ENCODE measurements at regions not wholly inside any gene's neighbourhood (a gene's known extent, or its start where the extent isn't known, plus 50 kb on each side); places are given as distances from the start of the nearest gene placed in this dataset.
A peak's percentile ranks its signal among the peaks of the same experiment; 100 is the strongest.

GRCh38 chr7:46660402-46660980 is 739.4 kb upstream of the IGFBP3 start:
- no peak overlapping the region for H3K27ac ChIP-seq
- 87 to 90% methylated on average over 2 of the region's 2 CpGs for WGBS, 2 donors
- H3K4me1 ChIP-seq = no peaks in the 10 kb centered on the region
- TF ChIP-seq CTCF (IDR thresholded peaks at IDR 0.05) = no peak
- intact Hi-C loops (cut with DNase I) = no loop called here
- peak in 1 of 4 donors; percentile 17 for ATAC-seq
- no peaks in the 10 kb centered on the region for H3K9me3 ChIP-seq
- no peak overlapping the region for H3K4me3 ChIP-seq
- H3K36me3 ChIP-seq = no peaks in the 10 kb centered on the region
- no peak for FAIRE-seq
- DNase-seq = no peak
- no peaks in the 10 kb centered on the region for H3K27me3 ChIP-seq

GRCh38 chr7:46658281-46658680 is 737.2 kb upstream of the IGFBP3 start:
- Histone ChIP-seq H3K4me1 (no peaks in the 10 kb centered on the region), H3K27ac (no peak overlapping the region), H3K27me3 (no peaks in the 10 kb centered on the region), H3K4me3 (no peak overlapping the region), H3K9me3 (no peaks in the 10 kb centered on the region), H3K36me3 (no peaks in the 10 kb centered on the region)
- FAIRE-seq = no peak
- intact Hi-C loops (cut with DNase I) = no loop called here
- DNase-seq = no peak
- 81 to 93% methylated on average over 1 of the region's 1 CpG for WGBS, 2 donors
- no peak for TF ChIP-seq CTCF (IDR thresholded peaks at IDR 0.05)
- ATAC-seq = no peak

- no peak for FAIRE-seq
- Histone ChIP-seq H3K36me3 (no peaks in the 10 kb centered on the region), H3K9me3 (no peaks in the 10 kb centered on the region), H3K27me3 (no peaks in the 10 kb centered on the region), H3K4me3 (no peak overlapping the region), H3K4me1 (peaks cover 0 to 11% (median 4%) of the 10 kb centered on the region in 3 donors), H3K27ac (no peak overlapping the region)
- intact Hi-C loops (cut with DNase I) = no loop called here
- DNase-seq = no peak
- WGBS, 2 donors = 63 to 85% methylated on average over 1 of the region's 1 CpG
- no peak for ATAC-seq
- no peak for TF ChIP-seq CTCF (IDR thresholded peaks at IDR 0.05)
Measured at GRCh38 chr7:46654546-46655443, 733.7 kb upstream of the IGFBP3 start.

- FAIRE-seq (no peak), ATAC-seq (no peak), DNase-seq (no peak)
- Histone ChIP-seq H3K9me3 (no peaks in the 10 kb centered on the region), H3K27me3 (no peaks in the 10 kb centered on the region), H3K36me3 (no peaks in the 10 kb centered on the region), H3K27ac (no peak overlapping the region), H3K4me1 (peaks cover 0 to 11% (median 4%) of the 10 kb centered on the region in 3 donors), H3K4me3 (no peak overlapping the region)
- intact Hi-C loops (cut with DNase I) = no loop called here
- 80 to 97% methylated on average over 2 of the region's 2 CpGs for WGBS, 2 donors
- TF ChIP-seq CTCF (IDR thresholded peaks at IDR 0.05) = no peak
Measured at GRCh38 chr7:46653848-46654247, 732.8 kb upstream of the IGFBP3 start.

- H3K36me3 ChIP-seq = no peaks in the 10 kb centered on the region
- peaks cover 0 to 11% (median 4%) of the 10 kb centered on the region in 3 donors for H3K4me1 ChIP-seq
- intact Hi-C loops (cut with DNase I) = no loop called here
- no peaks in the 10 kb centered on the region for H3K27me3 ChIP-seq
- WGBS, 2 donors = 81 to 87% methylated on average over 4 of the region's 4 CpGs
- peak overlapping the region in 1 of 4 donors; percentile 26 for H3K27ac ChIP-seq
- TF ChIP-seq CTCF (IDR thresholded peaks at IDR 0.05) = no peak
- FAIRE-seq (no peak), DNase-seq (no peak), ATAC-seq (no peak)
- no peak overlapping the region for H3K4me3 ChIP-seq
- no peaks in the 10 kb centered on the region for H3K9me3 ChIP-seq
Measured at GRCh38 chr7:46652317-46652716, 731.2 kb upstream of the IGFBP3 start.
